Naive B cell (primary cell): ENCODE measurements at regions not wholly inside any gene's neighbourhood (a gene's known extent, or its start where the extent isn't known, plus 50 kb on each side); places are given as distances from the start of the nearest gene placed in this dataset.
"Not testable (repeated sequence)": the region's sequence is repeated elsewhere in the genome, so short reads cannot be mapped to it uniquely, and the experiment has no call there.

Experiments
- ATAC-seq, 2 donors: fragments of 150-1000 bp; cut with Tn5 transposase; 2 replicates each; pipeline ENCODE4 v1.10.0; 2021; ENCODE audit warnings: low read depth in 2 of 2, mild to moderate bottlenecking in 2 of 2, moderate library complexity in 2 of 2
- DNase-seq: peaks from one replicate; pipeline ENCODE4 v3.0.0; 2022
- H3K27ac Mint-ChIP-seq, 6 donors: one replicate each; pipeline ENCODE4 v1.8.0; 2020 to 2022; ENCODE audit warnings: mild to moderate bottlenecking in 6 of 6, mixed read lengths in 6 of 6, moderate library complexity in 5 of 6, inconsistent platforms in 2 of 6
- H3K27me3 Mint-ChIP-seq, 3 donors: one replicate each; pipeline ENCODE4 v1.8.0; 2021 to 2022; ENCODE audit warnings: mixed read lengths in 3 of 3, mild to moderate bottlenecking in 1 of 3
- H3K36me3 Mint-ChIP-seq, 2 donors: one replicate each; pipeline ENCODE4 v1.8.0; 2020 to 2022; ENCODE audit warnings: mixed read lengths in 2 of 2, inconsistent platforms in 1 of 2, mild to moderate bottlenecking in 1 of 2
- H3K4me1 Mint-ChIP-seq, 3 donors: one replicate each; pipeline ENCODE4 v1.8.0; 2020 to 2022; ENCODE audit warnings: mixed read lengths in 3 of 3, inconsistent platforms in 1 of 3, mild to moderate bottlenecking in 1 of 3, moderate library complexity in 1 of 3
- H3K4me3 Mint-ChIP-seq, 8 donors: one replicate each; pipeline ENCODE4 v1.8.0; 2020 to 2022; ENCODE audit warnings: mild to moderate bottlenecking in 8 of 8, mixed read lengths in 8 of 8, moderate library complexity in 8 of 8, inconsistent platforms in 2 of 8
- H3K9me3 Mint-ChIP-seq, 7 donors: one replicate each; pipeline ENCODE4 v1.8.0; 2020 to 2022; ENCODE audit warnings: mixed read lengths in 7 of 7, mild to moderate bottlenecking in 5 of 7, inconsistent platforms in 2 of 7, moderate library complexity in 1 of 7

- not testable (repeated sequence) for H3K27ac Mint-ChIP-seq, H3K4me3 Mint-ChIP-seq, H3K36me3 Mint-ChIP-seq, DNase-seq, H3K27me3 Mint-ChIP-seq, ATAC-seq, H3K4me1 Mint-ChIP-seq
- peaks cover 0 to 23% (median 10%) of the 10 kb centered on the region in 7 donors for H3K9me3 Mint-ChIP-seq
Measured at GRCh38 chrX:80590992-80591391, 170.7 kb downstream of the TENT5D start.

GRCh38 chrX:80602036-80602860 is 182.0 kb downstream of the TENT5D start:
- peaks cover 0 to 11% (median 0%) of the 10 kb centered on the region in 7 donors for H3K9me3 Mint-ChIP-seq
- no peak for ATAC-seq
- no peaks in the 10 kb centered on the region for H3K36me3 Mint-ChIP-seq
- no peak overlapping the region for H3K4me3 Mint-ChIP-seq
- no peaks in the 10 kb centered on the region for H3K27me3 Mint-ChIP-seq
- H3K27ac Mint-ChIP-seq: no peak overlapping the region
- DNase-seq: no peak
- no peaks in the 10 kb centered on the region for H3K4me1 Mint-ChIP-seq
